ENCODE measurements at regions not wholly inside any gene's neighbourhood (a gene's known extent, or its start where the extent isn't known, plus 50 kb on each side); places are given as distances from the start of the nearest gene placed in this dataset.

DNA sequence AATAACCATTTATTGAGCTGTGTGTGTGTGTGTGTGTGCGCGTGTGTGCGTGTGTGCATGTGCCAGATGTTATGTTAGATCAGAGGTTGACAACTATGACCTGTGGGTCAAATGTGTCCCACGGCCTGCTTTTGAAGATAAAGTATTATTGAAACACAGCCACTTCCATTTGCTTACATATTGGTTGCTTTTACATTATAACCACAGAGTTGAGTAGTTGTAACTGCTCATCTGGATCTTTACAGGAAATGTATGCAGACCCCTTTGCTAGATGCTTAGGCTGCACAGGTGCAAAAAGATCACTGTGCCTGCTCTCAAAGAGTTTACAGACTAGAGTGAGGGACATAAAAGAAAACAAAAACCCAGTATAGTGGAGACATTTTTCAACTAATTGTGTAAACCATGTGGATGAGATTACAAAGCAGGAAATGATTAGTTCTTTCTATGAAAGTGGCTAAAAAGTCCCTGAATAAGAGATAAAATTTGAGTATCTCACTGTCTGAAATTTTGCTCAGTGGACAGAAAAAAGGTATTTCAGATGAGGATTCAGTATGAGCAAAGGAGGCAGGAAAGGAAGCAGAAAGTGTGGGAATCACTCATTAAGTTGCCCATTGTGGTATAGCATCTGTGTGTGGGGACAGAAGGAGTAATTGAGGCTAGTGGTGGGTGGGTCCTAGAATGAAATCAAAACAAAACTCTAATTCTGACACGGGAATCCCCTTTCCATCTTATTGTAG, 188.4 kb downstream of the PAH start:
- TF ChIP-seq, protein P1, sequence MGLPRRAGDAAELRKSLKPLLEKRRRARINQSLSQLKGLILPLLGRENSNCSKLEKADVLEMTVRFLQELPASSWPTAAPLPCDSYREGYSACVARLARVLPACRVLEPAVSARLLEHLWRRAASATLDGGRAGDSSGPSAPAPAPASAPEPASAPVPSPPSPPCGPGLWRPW (IDR thresholded peaks at IDR 0.05): no peak
- no peak for TF ChIP-seq CHD2 (IDR thresholded peaks at IDR 0.05; ENCODE audit: low read length, partially characterized antibody)
- H3K9me3 ChIP-seq: no peaks in the 10 kb centered on the region

DNA sequence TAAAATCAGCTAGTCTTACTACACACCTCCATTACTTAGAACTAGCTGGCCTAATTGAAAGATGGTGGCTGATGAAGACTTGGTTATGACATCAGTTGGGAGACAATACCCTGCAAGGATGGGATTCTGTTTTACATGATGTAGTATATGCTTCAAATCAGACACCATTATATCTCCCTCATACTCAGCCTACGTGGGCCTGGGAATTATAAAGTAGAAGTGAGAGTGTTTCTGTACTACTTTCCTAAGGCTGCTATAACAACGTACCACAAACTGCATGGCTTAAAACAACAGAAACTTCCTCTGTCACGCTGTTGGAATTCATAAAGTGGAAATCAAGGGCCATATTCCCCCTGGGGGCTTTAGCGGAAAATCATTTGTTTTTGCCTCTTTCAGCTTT, 190.4 kb downstream of the PAH start:
- 60% methylated on average over 4 of the region's 4 CpGs for WGBS (ENCODE audit: missing lambda C conversion rate)
- DNase-seq (ENCODE audit: low read depth in 1 of 2, low spot score in 1 of 2) (no peak), ATAC-seq (no peak), FAIRE-seq (no peak)
- Histone ChIP-seq H3K9me3 (no peaks in the 10 kb centered on the region), H3K4me1 (no peaks in the 10 kb centered on the region), H3K4me3 (no peak overlapping the region), H3K27ac (no peak overlapping the region), H3K4me2 (no peak overlapping the region)
- TF ChIP-seq FOXS1 (CRISPR knock-in tag; IDR thresholded peaks at IDR 0.05): no peak
- no peak for TF ChIP-seq SREBF2 (IDR thresholded peaks at IDR 0.05)
- TF ChIP-seq ZSCAN20 (CRISPR knock-in tag; IDR thresholded peaks at IDR 0.05): no peak
- TF ChIP-seq RNF2 (IDR thresholded peaks at IDR 0.05; ENCODE audit: borderline replicate concordance, low read depth): no peak
- TF ChIP-seq PHF8 (IDR thresholded peaks at IDR 0.05; ENCODE audit: borderline replicate concordance, low read depth): no peak
- no peak for TF ChIP-seq BHLHE40 (IDR thresholded peaks at IDR 0.05; ENCODE audit: low read depth, low read length)
- TF ChIP-seq CBX8 (IDR thresholded peaks at IDR 0.05): no peak
- TF ChIP-seq HOXB13 (CRISPR knock-in tag; IDR thresholded peaks at IDR 0.05; ENCODE audit: low read depth): no peak
- TF ChIP-seq HOXB5 (CRISPR knock-in tag; IDR thresholded peaks at IDR 0.05): no peak
- TF ChIP-seq EP300 (IDR thresholded peaks at IDR 0.05): no peak
- no peak for TF ChIP-seq RCOR1 (IDR thresholded peaks at IDR 0.05; ENCODE audit: low read depth, low read length)
- no peak for TF ChIP-seq ZNF302 (CRISPR knock-in tag; IDR thresholded peaks at IDR 0.05)
- no peak for TF ChIP-seq FOSL2 (IDR thresholded peaks at IDR 0.05)
- TF ChIP-seq FOSL2 (CRISPR knock-in tag; IDR thresholded peaks at IDR 0.05): no peak
- no peak for TF ChIP-seq ESRRA (IDR thresholded peaks at IDR 0.05; ENCODE audit: borderline replicate concordance, low read length)
- TF ChIP-seq CHD2 (IDR thresholded peaks at IDR 0.05; ENCODE audit: low read length, partially characterized antibody): no peak
- ChIA-PET CTCF (interaction anchor here (0.6 to 1.1 kb wide), 2 partner anchors 15 to 36 kb away, joined by 3 to 5 read pairs; no protein-coding TSS in a partner anchor), POLR2A (no interaction called here)

More for the DNA sequence above, 188.4 kb downstream of the PAH start:
- WGBS (ENCODE audit: missing lambda C conversion rate): 68% methylated on average over 5 of the region's 5 CpGs
- DNase-seq (ENCODE audit: low read depth in 1 of 2, low spot score in 1 of 2) (no peak), ATAC-seq (no peak), FAIRE-seq (no peak)
- H3K4me1 ChIP-seq: no peaks in the 10 kb centered on the region
- H3K27ac ChIP-seq: no peak overlapping the region
- no peak overlapping the region for H3K4me2 ChIP-seq
- ChIA-PET CTCF (no interaction called here), POLR2A (no interaction called here)
- H3K4me3 ChIP-seq: no peak overlapping the region

DNA sequence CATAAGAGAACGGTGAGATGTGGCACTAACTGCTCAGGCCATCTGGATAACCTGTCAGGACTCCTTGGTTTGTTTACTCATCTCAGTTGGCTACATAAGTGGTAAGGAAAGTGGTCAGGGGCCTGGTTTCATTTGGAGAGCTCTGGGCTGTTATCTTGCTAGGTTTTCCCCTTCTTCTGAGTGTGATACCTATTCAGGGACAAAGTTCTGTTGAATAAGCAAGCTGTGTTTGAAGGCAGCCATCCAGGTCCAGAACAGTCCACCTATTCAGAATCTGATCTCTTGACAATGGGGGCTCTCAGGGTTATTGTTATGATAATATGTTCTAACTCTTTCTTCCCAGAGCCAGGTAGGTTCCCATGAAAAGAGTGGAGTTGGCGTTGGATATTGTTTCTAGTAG, 194.9 kb downstream of the PAH start:
- FAIRE-seq (no peak), ATAC-seq (no peak), DNase-seq (ENCODE audit: low read depth in 1 of 2, low spot score in 1 of 2) (no peak)
- CTCF ChIA-PET: no interaction called here
- no peaks in the 10 kb centered on the region for H3K9me3 ChIP-seq
- TF ChIP-seq FOSL2 (IDR thresholded peaks at IDR 0.05) (no peak), FOSL2 (CRISPR knock-in tag; IDR thresholded peaks at IDR 0.05) (no peak), RARB (CRISPR knock-in tag; IDR thresholded peaks at IDR 0.05) (no peak), MYC (IDR thresholded peaks at IDR 0.05; ENCODE audit: borderline replicate concordance, low read length) (no peak), PHF8 (IDR thresholded peaks at IDR 0.05; ENCODE audit: borderline replicate concordance, low read depth) (no peak), ZFP36 (IDR thresholded peaks at IDR 0.05; ENCODE audit: borderline replicate concordance, partially characterized antibody) (no peak)
- TF ChIP-seq, protein P2, sequence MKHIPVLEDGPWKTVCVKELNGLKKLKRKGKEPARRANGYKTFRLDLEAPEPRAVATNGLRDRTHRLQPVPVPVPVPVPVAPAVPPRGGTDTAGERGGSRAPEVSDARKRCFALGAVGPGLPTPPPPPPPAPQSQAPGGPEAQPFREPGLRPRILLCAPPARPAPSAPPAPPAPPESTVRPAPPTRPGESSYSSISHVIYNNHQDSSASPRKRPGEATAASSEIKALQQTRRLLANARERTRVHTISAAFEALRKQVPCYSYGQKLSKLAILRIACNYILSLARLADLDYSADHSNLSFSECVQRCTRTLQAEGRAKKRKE (CRISPR knock-in tag; IDR thresholded peaks at IDR 0.05; ENCODE audit: low read depth): no peak
- TF ChIP-seq, protein P3, sequence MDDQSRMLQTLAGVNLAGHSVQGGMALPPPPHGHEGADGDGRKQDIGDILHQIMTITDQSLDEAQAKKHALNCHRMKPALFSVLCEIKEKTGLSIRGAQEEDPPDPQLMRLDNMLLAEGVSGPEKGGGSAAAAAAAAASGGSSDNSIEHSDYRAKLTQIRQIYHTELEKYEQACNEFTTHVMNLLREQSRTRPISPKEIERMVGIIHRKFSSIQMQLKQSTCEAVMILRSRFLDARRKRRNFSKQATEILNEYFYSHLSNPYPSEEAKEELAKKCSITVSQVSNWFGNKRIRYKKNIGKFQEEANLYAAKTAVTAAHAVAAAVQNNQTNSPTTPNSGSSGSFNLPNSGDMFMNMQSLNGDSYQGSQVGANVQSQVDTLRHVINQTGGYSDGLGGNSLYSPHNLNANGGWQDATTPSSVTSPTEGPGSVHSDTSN (IDR thresholded peaks at IDR 0.05): no peak
- TF ChIP-seq, protein P4, sequence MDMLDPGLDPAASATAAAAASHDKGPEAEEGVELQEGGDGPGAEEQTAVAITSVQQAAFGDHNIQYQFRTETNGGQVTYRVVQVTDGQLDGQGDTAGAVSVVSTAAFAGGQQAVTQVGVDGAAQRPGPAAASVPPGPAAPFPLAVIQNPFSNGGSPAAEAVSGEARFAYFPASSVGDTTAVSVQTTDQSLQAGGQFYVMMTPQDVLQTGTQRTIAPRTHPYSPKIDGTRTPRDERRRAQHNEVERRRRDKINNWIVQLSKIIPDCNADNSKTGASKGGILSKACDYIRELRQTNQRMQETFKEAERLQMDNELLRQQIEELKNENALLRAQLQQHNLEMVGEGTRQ (IDR thresholded peaks at IDR 0.05): no peak
- H3K27ac ChIP-seq: no peak overlapping the region
- WGBS (ENCODE audit: missing lambda C conversion rate): 80% methylated on average over 2 of the region's 2 CpGs
- no peaks in the 10 kb centered on the region for H3K4me1 ChIP-seq
- H3K4me2 ChIP-seq: no peak overlapping the region
- POLR2A ChIA-PET: no interaction called here
- no peak overlapping the region for H3K4me3 ChIP-seq
